DND-41 (cell line): ENCODE measurements at regions not wholly inside any gene's neighbourhood (a gene's known extent, or its start where the extent isn't known, plus 50 kb on each side); places are given as distances from the start of the nearest gene placed in this dataset.

Source experiments
- ATAC-seq: fragments of 200-7000 bp; cut with Tn5 transposase; 3 replicates; pipeline ENCODE4 v1.9.1; 2021; ENCODE audit warnings: low read depth; ENCODE audit not compliant: insufficient read depth
- DNase-seq: peaks from one replicate; pipeline ENCODE4 v3.0.0-alpha.2; 2020
- H2AFZ ChIP-seq: 2 replicates; pipeline ENCODE4 v1.6.0; 2012; ENCODE audit warnings: low read depth, low read length
- H3K27ac ChIP-seq: 2 replicates; pipeline ENCODE4 v1.5.1; 2012; ENCODE audit warnings: low read length, inconsistent platforms
- H3K27me3 ChIP-seq: fragments of 200-600 bp; sonication (generic); 2 replicates; pipeline ENCODE4 v1.6.0; 2012; ENCODE audit warnings: low read length, mild to moderate bottlenecking, inconsistent platforms; ENCODE audit not compliant: insufficient read depth, poor library complexity
- H3K36me3 ChIP-seq: 2 replicates; pipeline ENCODE4 v1.5.1; 2012; ENCODE audit warnings: low read length, inconsistent platforms; ENCODE audit not compliant: insufficient read depth
- H3K4me1 ChIP-seq: 2 replicates; pipeline ENCODE4 v1.5.1; 2012; ENCODE audit warnings: mild to moderate bottlenecking, low read length; ENCODE audit not compliant: insufficient read depth
- H3K4me2 ChIP-seq: 2 replicates; pipeline ENCODE4 v1.6.0; 2012; ENCODE audit warnings: mild to moderate bottlenecking, moderate library complexity, low read length, inconsistent platforms; ENCODE audit not compliant: insufficient read depth
- H3K4me3 ChIP-seq, 2 experiments: fragments of 200-600 bp in 1 of 2; shearing (Covaris generic) in 1 of 2; 2 replicates each; pipeline ENCODE4 v1.5.1; 2012 to 2016; ENCODE audit warnings: inconsistent platforms in 2 of 2, low read length in 2 of 2, mild to moderate bottlenecking in 2 of 2, low read depth in 1 of 2, moderate library complexity in 1 of 2
- H3K79me2 ChIP-seq: 2 replicates; pipeline ENCODE4 v1.6.0; 2012; ENCODE audit warnings: low read length, inconsistent platforms; ENCODE audit not compliant: insufficient read depth
- H3K9ac ChIP-seq: 2 replicates; pipeline ENCODE4 v1.6.0; 2012; ENCODE audit warnings: low read depth, mild to moderate bottlenecking, inconsistent platforms, low read length, moderate library complexity
- H3K9me3 ChIP-seq: 2 replicates; pipeline ENCODE4 v1.5.1; 2012; ENCODE audit warnings: low read length, moderate library complexity, mild to moderate bottlenecking, inconsistent platforms; ENCODE audit not compliant: insufficient read depth, severe bottlenecking
- H4K20me1 ChIP-seq: 2 replicates; pipeline ENCODE4 v1.6.0; 2012; ENCODE audit warnings: low read length; ENCODE audit not compliant: insufficient read depth
- EZH2 ChIP-seq: IDR thresholded peaks from 3 replicates; pipeline ENCODE4 v1.6.1; 2012; ENCODE audit warnings: borderline replicate concordance, low read depth, mild to moderate bottlenecking, moderate library complexity, low read length, inconsistent platforms; ENCODE audit not compliant: severe bottlenecking
- TF ChIP-seq, protein P1 (sequence below): IDR thresholded peaks from 2 replicates; pipeline ENCODE4 v1.5.1; 2012; ENCODE audit warnings: borderline replicate concordance, low read length, moderate library complexity, mild to moderate bottlenecking; ENCODE audit not compliant: poor library complexity, severe bottlenecking; ENCODE audit errors: extremely low read depth

DNA sequence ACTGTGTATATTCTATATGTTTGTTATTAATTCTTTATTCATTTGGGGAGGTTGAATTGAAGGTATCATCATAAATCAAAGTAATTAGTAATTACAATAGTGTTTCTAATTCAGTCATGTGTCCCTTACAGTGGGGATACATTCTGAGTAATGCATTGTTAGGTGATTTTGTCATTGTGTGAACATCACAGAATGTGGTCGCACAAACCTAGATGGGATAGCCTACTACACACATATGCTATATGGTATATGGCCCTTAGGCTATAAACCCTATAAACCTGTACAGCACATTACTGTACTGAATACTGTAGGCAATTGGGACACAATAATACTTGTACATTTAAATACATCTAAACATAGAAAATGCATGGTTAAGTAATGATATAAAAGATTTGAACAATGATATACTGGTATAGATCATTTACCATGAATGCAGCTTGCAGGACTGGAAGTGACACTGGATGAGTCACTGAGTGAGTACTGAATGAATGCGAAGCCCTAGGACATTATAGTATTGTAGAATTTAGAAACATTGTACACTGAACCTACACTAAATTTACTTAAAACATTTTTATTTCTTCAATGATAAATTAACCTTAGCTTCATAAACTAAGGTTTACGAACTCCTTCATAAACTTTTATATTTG lies 936.2 kb upstream of the CHORDC1 start:
- no peak for TF ChIP-seq EZH2
- TF ChIP-seq, protein P1, sequence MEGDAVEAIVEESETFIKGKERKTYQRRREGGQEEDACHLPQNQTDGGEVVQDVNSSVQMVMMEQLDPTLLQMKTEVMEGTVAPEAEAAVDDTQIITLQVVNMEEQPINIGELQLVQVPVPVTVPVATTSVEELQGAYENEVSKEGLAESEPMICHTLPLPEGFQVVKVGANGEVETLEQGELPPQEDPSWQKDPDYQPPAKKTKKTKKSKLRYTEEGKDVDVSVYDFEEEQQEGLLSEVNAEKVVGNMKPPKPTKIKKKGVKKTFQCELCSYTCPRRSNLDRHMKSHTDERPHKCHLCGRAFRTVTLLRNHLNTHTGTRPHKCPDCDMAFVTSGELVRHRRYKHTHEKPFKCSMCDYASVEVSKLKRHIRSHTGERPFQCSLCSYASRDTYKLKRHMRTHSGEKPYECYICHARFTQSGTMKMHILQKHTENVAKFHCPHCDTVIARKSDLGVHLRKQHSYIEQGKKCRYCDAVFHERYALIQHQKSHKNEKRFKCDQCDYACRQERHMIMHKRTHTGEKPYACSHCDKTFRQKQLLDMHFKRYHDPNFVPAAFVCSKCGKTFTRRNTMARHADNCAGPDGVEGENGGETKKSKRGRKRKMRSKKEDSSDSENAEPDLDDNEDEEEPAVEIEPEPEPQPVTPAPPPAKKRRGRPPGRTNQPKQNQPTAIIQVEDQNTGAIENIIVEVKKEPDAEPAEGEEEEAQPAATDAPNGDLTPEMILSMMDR = no peak
- Histone ChIP-seq H3K27ac (no peak overlapping the region), H2AFZ (no peak overlapping the region)

DNA sequence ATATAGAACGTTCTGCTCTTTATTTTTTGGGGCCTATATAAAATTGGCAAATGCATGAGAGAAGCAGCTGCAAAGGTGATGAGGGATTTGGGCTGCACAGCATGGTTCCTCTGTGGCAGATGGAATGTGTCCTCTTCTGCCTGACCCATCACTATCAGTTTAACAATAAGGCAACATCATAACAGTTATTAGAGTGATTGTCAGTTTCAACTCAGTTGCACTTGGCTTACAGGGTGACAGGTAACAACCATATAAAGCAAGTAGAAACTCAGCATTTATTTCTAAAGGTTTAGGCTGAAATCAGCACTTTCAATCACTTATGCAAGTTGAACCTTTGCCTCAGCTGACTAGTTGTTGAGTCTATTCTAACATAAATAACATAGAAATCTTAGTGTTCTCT lies 935.4 kb upstream of the CHORDC1 start:
- ATAC-seq = no peak
- no peak for TF ChIP-seq EZH2
- TF ChIP-seq, protein P1 = no peak

More for the DNA sequence above, 936.2 kb upstream of the CHORDC1 start:
- ATAC-seq = no peak
- no peak overlapping the region for H3K4me3 ChIP-seq
- DNase-seq = no peak
- no peak overlapping the region for H3K9ac ChIP-seq
- H3K36me3 ChIP-seq = no peaks in the 10 kb centered on the region
- H3K4me2 ChIP-seq = no peak overlapping the region
- H3K27me3 ChIP-seq = no peaks in the 10 kb centered on the region
- H3K79me2 ChIP-seq = no peaks in the 10 kb centered on the region
- H3K4me1 ChIP-seq = no peaks in the 10 kb centered on the region
- peaks cover 3% of the 10 kb centered on the region for H3K9me3 ChIP-seq
- no peaks in the 10 kb centered on the region for H4K20me1 ChIP-seq

DNA sequence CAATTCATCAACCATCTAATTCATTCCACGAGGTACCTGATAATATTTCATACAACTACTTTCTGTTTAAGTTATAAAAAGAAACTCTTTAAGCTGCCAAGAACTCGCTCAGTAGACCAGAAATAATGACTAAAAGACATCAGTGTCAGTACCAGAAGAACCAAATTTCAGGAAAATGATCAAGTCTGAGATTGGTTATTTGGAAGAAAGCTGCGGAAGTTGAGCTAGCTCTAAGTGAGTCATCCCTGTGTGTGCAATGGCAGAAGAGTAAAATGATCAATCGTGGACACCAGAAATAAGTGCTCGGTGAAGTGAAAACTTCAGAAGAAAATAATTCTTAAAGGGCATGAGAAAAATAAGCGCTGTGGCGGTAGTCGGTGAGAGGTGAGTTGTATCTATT lies 933.2 kb upstream of the CHORDC1 start:
- Histone ChIP-seq H3K9me3 (peaks cover 3% of the 10 kb centered on the region), H3K79me2 (no peaks in the 10 kb centered on the region), H3K4me2 (no peak overlapping the region), H3K9ac (no peak overlapping the region), H4K20me1 (no peaks in the 10 kb centered on the region), H3K4me1 (no peaks in the 10 kb centered on the region), H3K27me3 (no peaks in the 10 kb centered on the region), H3K4me3 (no peak overlapping the region), H3K36me3 (no peaks in the 10 kb centered on the region), H2AFZ (no peak overlapping the region), H3K27ac (no peak overlapping the region)
- ATAC-seq (no peak), DNase-seq (no peak)
- TF ChIP-seq EZH2 = no peak
- TF ChIP-seq, protein P1 = no peak

More for the DNA sequence above, 935.4 kb upstream of the CHORDC1 start:
- no peak overlapping the region for H3K4me2 ChIP-seq
- no peaks in the 10 kb centered on the region for H3K36me3 ChIP-seq
- H3K9me3 ChIP-seq = no peaks in the 10 kb centered on the region
- H3K4me1 ChIP-seq = no peaks in the 10 kb centered on the region
- no peaks in the 10 kb centered on the region for H3K79me2 ChIP-seq
- no peaks in the 10 kb centered on the region for H3K27me3 ChIP-seq
- H4K20me1 ChIP-seq = no peaks in the 10 kb centered on the region
- no peak for DNase-seq
- H3K27ac ChIP-seq = no peak overlapping the region
- no peak overlapping the region for H3K4me3 ChIP-seq
- no peak overlapping the region for H3K9ac ChIP-seq
- no peak overlapping the region for H2AFZ ChIP-seq
